COLO829 (cell line): ENCODE measurements at regions not wholly inside any gene's neighbourhood (a gene's known extent, or its start where the extent isn't known, plus 50 kb on each side); places are given as distances from the start of the nearest gene placed in this dataset.
"Not testable (repeated sequence)": the region's sequence is repeated elsewhere in the genome, so short reads cannot be mapped to it uniquely, and the experiment has no call there.

Source experiments
- DNase-seq: peaks from one replicate; pipeline ENCODE4 v3.0.0; 2012; ENCODE audit warnings: low spot score

GRCh38 chr6:117761610-117762009, 86.3 kb downstream of the NUS1 start:
- no peak for DNase-seq

DNA sequence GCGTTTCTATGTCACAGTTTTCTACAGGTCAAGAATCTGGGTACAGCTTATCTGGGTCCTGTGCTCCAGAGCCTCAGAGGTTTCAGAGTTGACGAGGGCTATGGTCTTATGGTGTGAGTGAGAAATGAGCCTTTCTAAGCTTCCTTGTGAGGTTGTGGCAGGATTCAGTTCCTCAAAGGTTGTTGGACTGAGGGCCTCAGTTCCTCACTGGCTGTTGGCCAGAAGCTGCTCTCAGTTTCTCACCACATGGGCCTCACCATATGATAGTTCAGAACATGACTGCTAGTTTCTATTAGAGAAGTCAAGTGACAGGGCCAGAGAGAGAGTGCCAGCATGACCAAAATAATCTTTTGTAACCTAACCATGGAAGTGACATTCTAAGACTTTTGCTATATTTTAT, 96.1 kb downstream of the NUS1 start:
- no peak for DNase-seq

GRCh38 chr6:117776441-117776840, 101.2 kb downstream of the NUS1 start:
- DNase-seq: peak; percentile 12

DNA sequence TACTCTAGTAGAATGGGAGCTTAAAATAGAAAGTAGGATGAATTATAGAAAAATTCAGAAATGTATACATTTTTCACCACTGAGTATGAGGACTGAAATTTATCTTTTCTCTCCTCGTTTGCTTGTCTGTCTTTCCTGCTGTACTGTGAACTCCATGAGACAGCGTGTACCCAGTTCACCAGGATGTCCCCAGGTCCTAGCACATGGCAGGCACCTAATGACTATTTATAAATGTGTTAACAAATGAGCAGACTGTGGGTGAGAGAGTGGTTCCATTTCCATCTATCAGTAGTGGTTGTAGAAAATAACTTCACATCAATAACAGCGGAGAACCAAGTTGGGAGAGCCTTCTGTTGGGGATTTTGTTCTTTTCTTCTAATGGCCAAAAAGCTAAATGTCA, 106.3 kb downstream of the NUS1 start:
- no peak for DNase-seq

- no peak for DNase-seq
Measured at GRCh38 chr6:117783279-117783678, 108.0 kb downstream of the NUS1 start.

GRCh38 chr6:117791012-117791411, 115.7 kb downstream of the NUS1 start:
- no peak for DNase-seq

- DNase-seq: no peak
Measured at GRCh38 chr6:117795234-117795633, 111.8 kb upstream of the SLC35F1 start.

DNA sequence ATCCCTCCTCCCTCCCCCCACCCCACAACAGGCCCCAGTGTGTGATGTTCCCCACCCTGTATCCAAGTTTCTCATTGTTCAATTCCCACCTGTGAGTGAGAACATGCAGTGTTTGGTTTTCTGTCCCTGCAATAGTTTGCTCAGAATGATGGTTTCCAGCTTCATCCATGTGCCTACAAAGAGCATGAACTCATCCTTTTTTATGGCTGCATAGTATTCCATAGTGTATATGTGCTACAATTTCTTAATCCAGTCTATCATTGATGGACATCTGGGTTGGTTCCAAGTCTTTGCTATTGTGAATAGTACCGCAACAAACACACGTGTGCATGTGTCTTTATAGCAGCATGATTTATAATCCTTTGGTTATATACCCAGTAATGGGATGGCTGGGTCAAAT, 108.2 kb upstream of the SLC35F1 start:
- DNase-seq: not testable (repeated sequence)

DNA sequence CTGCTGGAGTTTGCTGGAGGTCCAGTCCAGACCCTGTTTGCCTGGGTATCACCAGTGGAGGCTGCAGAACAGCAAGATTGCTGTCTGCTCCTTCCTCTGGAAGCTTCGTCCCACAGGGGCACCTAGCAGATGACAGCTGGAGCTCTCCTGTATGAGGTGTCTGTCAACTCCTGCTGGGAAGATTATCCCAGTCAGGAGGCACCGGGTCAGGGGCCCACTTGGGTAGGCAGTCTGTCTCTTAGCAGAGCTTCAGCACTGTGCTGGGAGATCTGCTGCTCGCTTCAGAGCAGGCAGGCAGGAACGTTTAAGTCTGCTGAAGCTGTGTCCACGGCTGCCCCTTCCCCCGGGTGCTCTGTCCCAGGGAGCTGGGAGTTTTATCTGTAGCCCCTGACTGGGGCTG, 96.8 kb upstream of the SLC35F1 start:
- no peak for DNase-seq

DNA sequence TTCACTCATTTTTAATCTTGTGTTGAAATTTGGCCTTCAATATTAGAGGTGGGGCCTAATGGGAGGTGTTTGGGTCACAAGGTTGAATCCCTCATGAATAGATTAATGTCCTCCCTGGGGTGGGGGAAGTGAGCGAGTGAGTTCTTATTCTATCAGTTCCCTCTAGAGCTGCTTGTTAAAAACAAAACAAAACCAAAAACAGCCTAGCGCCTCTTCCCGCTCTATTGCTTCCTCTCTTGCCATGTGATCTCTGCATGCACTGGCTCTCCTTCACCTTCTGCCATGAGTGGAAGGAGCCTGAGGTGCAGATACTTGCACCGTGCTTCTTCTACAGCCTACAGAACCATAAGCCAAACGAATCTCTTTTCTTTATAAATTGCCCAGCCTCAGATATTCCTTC, 89.6 kb upstream of the SLC35F1 start:
- DNase-seq: no peak

DNA sequence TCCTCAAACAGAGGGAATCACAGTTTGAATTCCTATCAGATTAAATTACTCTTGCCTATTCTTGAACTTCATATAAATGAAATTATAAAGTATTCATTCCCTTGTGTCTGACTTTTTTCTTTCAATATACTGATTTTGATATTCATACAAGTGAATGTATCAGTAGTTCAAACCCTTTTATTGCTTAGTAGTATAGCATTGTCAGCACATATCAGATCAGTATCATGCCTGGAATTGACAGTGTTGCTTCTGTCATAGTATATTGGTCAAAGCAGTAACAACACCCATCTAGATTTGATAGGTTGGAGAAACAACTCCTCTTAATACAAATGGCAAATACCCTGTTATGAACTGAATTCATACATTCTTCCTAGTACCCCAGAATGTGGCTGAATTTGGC, 89.1 kb upstream of the SLC35F1 start:
- DNase-seq: no peak

DNA sequence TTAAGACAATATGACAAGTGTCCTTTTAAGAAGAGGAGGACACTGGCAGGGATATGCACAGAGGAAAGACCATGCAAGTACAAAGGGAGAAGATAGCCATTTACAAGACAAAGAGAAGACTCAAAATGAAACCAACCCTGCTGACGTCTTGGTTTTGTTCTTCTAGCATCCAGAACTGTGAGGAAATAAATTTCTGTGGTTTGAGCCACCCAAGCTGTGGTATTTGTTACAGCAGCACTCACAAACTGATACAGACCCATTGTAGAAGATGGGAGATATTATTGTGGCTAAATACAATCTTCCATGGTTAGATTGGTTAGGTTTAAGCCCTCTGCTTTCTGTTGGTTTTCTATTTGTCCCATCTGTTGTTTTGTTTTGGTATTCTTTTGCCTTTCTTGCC, 88.6 kb upstream of the SLC35F1 start:
- no peak for DNase-seq

GRCh38 chr6:117829594-117830319, 77.3 kb upstream of the SLC35F1 start:
- DNase-seq: peak; percentile 34

- no peak for DNase-seq
Measured at GRCh38 chr6:117837261-117837660, 69.8 kb upstream of the SLC35F1 start.

- DNase-seq: peak; percentile 45
Measured at GRCh38 chr6:117840541-117840983, 66.5 kb upstream of the SLC35F1 start.

GRCh38 chr6:117847912-117848311, 59.2 kb upstream of the SLC35F1 start:
- DNase-seq: no peak

DNA sequence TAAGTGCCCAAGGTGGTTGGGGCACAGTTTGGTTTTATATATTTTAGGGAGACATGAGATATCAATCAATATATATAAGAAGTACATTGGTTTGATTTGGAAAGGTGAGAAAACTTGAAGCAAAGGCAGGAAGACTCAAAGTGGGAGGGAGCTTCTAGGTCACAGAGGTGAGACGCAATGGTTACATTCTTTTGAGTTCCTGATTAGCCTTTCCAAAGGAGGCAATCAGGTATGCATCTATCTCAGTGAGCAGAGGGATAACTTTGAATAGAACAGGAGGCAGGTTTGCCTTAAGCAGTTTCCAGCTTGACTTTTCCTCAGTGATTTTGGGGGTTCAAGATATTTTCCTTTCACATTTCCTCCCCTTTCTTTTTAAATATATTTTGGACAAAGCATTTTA, 58.0 kb upstream of the SLC35F1 start:
- no peak for DNase-seq
